Activated CD8-positive, alpha-beta memory T cell treated with anti-CD3 and anti-CD28 coated beads for 1 hour (primary cell): ENCODE measurements at regions not wholly inside any gene's neighbourhood (a gene's known extent, or its start where the extent isn't known, plus 50 kb on each side); places are given as distances from the start of the nearest gene placed in this dataset.
"Not testable (repeated sequence)": the region's sequence is repeated elsewhere in the genome, so short reads cannot be mapped to it uniquely, and the experiment has no call there.

Experiments
- DNase-seq, 2 donors: peaks; one replicate each; pipeline ENCODE4 v3.0.0-alpha.2; 2020; ENCODE audit warnings: low read depth in 1 of 2; ENCODE audit errors: extremely low read depth in 1 of 2

DNA sequence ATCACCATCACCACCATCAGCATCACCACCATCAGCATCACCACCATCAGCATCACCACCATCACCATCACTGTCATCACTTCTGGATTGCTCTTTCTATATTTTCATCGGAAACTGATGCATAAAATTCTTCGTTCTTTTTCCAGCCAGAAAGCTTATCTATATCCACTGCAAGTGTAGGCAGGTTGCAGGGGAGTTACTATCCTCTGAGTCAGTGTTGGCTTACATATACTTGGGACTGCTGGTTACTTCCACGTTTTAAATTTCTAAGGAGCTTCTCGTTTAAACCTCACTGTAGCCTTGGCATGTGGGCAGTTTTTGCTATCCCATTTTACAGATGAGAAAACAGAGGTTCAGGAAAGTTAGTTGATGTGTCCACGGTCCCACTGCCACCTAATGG, 66.1 kb downstream of the FOXL3 start:
- DNase-seq = no peak

GRCh38 chr7:356691-357462, 66.9 kb downstream of the FOXL3 start:
- no peak for DNase-seq

- no peak for DNase-seq
These were observed 67.7 kb downstream of the FOXL3 start for GRCh38 chr7:357531-358209.

GRCh38 chr7:358352-358751, 68.4 kb downstream of the FOXL3 start:
- no peak for DNase-seq

DNA sequence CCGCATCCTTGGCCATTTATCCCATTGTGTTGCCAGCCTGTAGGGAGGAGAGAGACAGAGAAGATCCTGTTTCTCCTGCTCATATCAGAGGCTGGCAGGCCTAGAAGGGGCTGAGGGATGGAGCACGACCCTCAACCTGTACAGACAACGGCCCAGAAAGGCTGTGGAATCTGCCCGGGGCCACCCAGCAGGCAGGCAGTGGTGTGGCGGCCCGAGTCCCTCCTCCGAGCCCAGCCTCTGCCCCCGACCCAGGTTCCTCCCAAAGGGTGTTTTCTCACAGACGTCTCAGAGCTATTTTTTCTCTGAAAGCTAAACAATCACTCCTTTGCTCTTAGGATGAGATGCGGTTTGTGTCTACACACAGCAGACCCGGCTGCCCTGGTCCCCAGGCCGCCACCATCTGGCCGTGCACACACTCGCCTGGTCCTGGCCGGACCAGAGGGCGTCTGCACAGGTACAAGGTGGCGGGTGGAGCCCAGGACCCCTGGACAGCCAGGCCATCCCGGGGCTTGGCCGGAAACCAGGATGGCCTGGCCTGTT, 69.3 kb downstream of the FOXL3 start:
- no peak for DNase-seq

GRCh38 chr7:359766-360361, 69.9 kb downstream of the FOXL3 start:
- no peak for DNase-seq

DNA sequence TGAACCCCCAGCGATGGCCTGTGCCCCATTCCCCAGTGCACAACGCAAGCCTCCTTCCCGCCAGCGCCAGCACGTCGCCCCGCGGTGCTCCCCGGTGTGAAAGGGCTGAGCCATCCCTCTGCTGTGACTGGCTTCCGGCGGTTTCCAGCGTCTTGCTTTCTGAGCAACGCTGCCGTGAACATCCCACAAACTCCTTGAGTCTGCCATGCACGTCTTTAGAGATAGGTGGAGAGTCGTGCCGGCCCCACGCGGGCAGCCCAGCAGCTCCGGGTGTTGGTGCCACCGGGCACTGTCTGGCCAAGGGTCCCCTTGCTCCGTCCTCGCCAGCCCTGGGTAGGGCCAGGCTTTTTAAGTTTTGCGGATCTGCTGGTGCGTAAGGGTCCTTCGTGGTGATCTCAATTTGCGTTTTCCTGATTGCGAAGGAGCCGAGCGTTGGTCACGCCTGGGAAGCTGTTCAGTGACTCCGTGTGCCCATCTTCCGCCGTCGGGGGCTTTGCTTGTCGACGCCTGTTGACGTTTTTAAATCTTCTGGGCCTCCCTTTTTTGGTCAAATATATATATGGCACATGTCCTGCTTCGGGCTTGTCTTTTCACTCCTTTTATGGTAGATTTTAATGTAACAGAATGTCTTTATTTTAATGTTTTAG, 70.6 kb downstream of the FOXL3 start:
- no peak for DNase-seq

DNA sequence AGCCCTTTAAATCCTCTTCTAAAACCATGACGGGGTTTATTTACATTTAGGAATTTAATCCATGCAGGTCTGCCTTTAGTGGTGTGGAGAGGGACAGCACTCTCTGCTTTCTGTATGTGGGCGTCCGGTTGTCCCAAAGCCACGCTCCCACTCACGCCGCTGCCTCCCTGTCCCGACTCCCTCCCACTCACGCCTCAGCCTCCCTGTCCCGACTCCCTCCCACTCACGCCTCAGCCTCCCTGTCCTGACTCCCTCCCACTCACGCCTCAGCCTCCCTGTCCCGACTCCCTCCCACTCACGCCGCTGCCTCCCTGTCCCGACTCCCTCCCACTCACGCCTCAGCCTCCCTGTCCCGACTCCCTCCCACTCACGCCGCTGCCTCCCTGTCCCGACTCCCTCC, 71.2 kb downstream of the FOXL3 start:
- DNase-seq = not testable (repeated sequence)

DNA sequence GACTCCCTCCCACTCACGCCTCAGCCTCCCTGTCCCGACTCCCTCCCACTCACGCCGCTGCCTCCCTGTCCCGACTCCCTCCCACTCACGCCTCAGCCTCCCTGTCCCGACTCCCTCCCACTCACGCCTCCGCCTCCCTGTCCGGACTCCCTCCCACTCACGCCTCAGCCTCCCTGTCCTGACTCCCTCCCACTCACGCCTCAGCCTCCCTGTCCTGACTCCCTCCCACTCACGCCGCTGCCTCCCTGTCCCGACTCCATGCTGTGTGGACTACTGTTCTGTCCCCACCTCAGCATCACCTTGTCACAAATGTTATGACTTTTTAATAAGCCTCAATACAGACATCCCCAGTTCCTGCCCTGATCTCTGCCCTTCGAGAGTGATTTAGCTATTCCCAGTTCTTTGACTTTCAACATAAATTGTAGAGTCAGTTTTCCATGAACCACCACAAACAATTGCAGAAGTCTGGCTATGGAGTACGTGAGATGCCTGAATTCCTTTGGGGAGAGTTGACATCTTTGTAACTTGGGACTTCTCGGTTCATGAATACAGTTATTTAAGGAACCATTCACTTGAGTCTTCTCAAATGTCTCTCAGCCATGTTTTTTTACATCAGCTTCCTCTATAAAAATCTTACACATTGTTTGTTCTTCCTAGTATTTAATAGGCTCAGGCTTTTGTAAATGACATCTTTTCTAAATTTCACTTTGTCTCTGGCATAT, 71.9 kb downstream of the FOXL3 start:
- DNase-seq = no peak

DNA sequence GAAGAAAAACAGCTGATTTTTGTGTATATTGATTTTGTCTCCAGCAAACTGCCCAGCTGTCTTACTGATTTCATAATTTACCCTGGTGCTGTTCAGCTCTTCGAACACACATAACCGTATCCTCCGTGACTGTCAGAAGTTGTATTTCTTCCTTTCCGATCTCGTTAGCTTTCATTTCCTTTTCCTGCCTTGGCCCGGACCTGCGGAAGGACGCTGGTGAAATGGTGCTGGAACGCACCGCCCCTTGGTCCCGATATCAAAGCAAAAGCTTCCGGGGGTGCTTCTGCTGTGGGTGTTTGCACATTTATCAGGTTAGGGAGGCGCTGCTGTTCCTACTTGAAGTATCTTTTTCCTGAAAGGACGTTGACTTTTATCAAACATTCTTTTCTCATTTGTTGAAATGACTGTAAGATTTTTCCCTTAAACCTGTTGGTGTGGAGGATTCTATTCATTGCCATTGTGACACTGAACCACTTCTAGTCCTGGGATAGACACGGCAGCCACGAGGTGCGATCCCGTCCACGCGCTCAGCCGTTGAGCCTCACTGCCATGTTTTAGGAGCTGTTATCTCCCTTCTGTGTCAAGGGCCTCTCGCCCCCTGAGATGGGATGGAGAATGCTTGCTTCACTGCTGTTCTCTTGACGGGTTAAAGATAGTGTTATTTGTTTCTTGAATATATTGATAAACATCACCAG, 72.6 kb downstream of the FOXL3 start:
- DNase-seq = peak in 1 of 2 donors; percentile 39

GRCh38 chr7:363626-364025, 73.7 kb downstream of the FOXL3 start:
- peak in 1 of 2 donors; percentile 28 for DNase-seq

DNA sequence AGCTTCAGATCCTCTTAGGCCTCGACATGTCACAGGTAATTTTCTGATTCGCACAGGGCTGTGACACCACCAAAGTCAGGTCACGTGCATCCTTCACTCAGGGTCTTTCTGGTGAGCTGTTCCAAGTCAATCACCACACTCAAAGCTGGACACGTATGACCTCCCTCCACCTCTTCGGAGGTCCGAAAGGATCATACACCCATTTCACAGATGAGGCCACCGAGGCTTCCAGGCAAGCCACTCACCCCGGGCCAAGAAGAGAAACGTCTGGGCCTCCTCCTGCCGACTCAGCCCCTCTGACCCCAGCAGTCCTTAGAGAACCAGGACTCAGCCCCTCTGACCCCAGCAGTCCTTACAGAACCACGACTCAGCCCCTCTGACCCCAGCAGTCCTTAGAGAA, 74.6 kb downstream of the FOXL3 start:
- no peak for DNase-seq

- DNase-seq = no peak
These were observed 75.6 kb downstream of the FOXL3 start for GRCh38 chr7:365593-365992.

GRCh38 chr7:366161-366803, 76.3 kb downstream of the FOXL3 start:
- DNase-seq = no peak

- no peak for DNase-seq
These were observed 77.5 kb downstream of the FOXL3 start for GRCh38 chr7:367351-367901.

DNA sequence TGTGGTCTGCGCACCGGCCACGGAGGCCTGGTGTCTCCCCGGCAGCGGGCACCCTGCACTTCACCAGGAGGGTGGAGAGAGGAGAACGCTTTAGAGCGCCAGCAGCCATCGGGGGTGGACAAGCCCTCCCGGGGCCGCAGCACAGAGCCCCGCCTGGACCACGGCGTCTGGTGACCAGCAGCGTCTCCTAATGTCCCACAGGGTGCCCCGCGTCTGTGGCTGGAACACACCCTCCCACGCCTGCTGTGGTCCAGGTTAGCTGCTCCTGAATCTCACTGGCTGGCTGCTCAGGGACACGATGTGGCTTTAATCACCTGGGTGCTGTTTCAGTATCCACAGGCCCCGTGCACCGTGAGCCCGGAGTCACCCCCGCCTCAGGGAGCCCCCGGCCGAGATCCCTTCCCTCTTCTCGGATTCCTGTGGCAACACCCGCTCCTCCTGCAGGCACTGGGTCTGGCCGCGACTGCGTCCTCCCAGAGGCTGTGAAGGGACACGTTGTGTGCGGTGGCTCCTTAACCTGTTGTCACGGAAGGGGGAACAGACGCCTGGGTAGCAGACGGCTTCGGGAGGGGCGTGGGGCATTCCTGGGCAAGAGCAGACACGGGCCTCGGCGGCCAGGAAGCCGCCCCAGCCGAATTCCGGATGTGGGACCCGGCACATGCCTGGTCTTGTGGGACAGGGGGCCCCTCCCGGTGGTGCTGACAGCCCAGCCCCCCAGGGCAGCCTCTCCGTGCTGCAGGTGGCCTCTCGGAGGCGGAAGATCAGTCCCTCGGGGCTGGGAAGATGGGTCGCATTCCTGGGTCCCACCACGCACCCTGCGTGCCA, 78.9 kb downstream of the FOXL3 start:
- DNase-seq = no peak

DNA sequence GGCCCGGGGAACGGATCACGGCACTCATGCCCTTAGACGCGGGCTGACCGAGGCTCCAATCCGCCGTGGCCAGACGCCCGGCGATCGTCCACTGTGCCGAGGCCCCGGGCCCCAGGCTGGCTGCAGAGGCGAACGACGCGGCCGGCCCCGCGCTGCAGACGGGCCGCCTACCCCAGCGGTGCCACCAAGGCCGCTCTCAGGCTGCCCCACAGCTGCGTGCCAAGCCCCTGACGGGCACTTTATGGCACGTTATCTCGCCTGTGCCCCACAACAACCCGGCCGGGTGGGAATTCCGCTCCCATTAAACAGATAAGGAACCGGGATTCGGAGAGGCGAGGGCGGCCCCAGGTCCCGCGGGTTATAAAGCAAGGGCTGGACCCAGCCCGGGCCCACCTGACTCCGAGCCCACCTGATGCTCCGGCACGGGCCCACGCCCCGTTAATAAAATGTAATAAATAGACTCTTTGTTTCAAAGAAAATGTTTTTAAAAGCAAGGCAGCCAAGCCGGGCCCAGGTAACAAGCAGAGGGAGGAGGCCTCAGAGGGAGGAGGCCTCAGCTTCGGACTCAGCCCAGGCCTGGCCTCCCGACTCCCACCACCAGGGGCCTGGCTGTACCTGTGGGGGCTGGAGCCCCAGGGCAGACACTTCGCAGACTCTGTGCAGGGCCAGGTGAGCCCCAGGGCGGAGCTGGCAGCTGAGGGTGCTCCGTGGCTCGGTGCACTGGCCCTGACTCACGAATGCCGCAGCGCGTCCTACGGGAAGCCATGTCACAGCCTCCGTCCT, 79.7 kb downstream of the FOXL3 start:
- no peak for DNase-seq

- DNase-seq = no peak
These were observed 80.3 kb downstream of the FOXL3 start for GRCh38 chr7:370259-370625.
